Bronchial epithelial cell (primary cell): ENCODE measurements at regions not wholly inside any gene's neighbourhood (a gene's known extent, or its start where the extent isn't known, plus 50 kb on each side); places are given as distances from the start of the nearest gene placed in this dataset.

Experiments
- DNase-seq: peaks from one replicate; pipeline ENCODE4 v3.0.0-alpha.2; 2010; ENCODE audit warnings: low read depth
- FAIRE-seq: peaks from 2 replicates; lab custom pipeline; 2011; peaks lifted over from hg19 to GRCh38; lab: Jason Lieb, UNC
- H3K27me3 ChIP-seq: 2 replicates; pipeline ENCODE4 v1.5.1; 2011; ENCODE audit warnings: low read length; ENCODE audit not compliant: control insufficient read depth, insufficient read depth
- H3K36me3 ChIP-seq: 2 replicates; pipeline ENCODE4 v1.5.1; 2011; ENCODE audit warnings: low read length; ENCODE audit not compliant: control insufficient read depth, insufficient read depth
- H3K4me3 ChIP-seq: 2 replicates; pipeline ENCODE4 v1.5.1; 2011; ENCODE audit warnings: mild to moderate bottlenecking, low read depth, low read length, control low read depth
- CTCF ChIP-seq: IDR thresholded peaks from 2 replicates; pipeline ENCODE4 v1.5.1; 2011; ENCODE audit warnings: mild to moderate bottlenecking, moderate library complexity, low read length, control low read depth, inconsistent platforms; ENCODE audit not compliant: insufficient read depth, severe bottlenecking

GRCh38 chr4:23268072-23268771 is 575.5 kb downstream of the GBA3 start:
- TF ChIP-seq CTCF = no peak
- DNase-seq = no peak
- no peak overlapping the region for H3K4me3 ChIP-seq
- no peak for FAIRE-seq
- H3K27me3 ChIP-seq = no peaks in the 10 kb centered on the region
- H3K36me3 ChIP-seq = no peaks in the 10 kb centered on the region

GRCh38 chr4:23266401-23266800 is 573.7 kb downstream of the GBA3 start:
- FAIRE-seq (no peak), DNase-seq (no peak)
- TF ChIP-seq CTCF = no peak
- Histone ChIP-seq H3K4me3 (no peak overlapping the region), H3K36me3 (no peaks in the 10 kb centered on the region), H3K27me3 (no peaks in the 10 kb centered on the region)

- DNase-seq (no peak), FAIRE-seq (no peak)
- TF ChIP-seq CTCF = no peak
- Histone ChIP-seq H3K27me3 (no peaks in the 10 kb centered on the region), H3K36me3 (no peaks in the 10 kb centered on the region), H3K4me3 (no peak overlapping the region)
These were observed 567.8 kb downstream of the GBA3 start for GRCh38 chr4:23260511-23260910.

- H3K27me3 ChIP-seq = no peaks in the 10 kb centered on the region
- no peak overlapping the region for H3K4me3 ChIP-seq
- no peaks in the 10 kb centered on the region for H3K36me3 ChIP-seq
- no peak for FAIRE-seq
- DNase-seq = no peak
- no peak for TF ChIP-seq CTCF
These were observed 552.6 kb downstream of the GBA3 start for GRCh38 chr4:23245203-23245832.

GRCh38 chr4:23242962-23243361 is 550.2 kb downstream of the GBA3 start:
- FAIRE-seq = no peak

More at GRCh38 chr4:23242962-23243361, 550.2 kb downstream of the GBA3 start:
- TF ChIP-seq CTCF = no peak
- no peak for DNase-seq
- Histone ChIP-seq H3K27me3 (no peaks in the 10 kb centered on the region), H3K4me3 (no peak overlapping the region), H3K36me3 (no peaks in the 10 kb centered on the region)
